ENCODE measurements at regions not wholly inside any gene's neighbourhood (a gene's known extent, or its start where the extent isn't known, plus 50 kb on each side); places are given as distances from the start of the nearest gene placed in this dataset.

DNA sequence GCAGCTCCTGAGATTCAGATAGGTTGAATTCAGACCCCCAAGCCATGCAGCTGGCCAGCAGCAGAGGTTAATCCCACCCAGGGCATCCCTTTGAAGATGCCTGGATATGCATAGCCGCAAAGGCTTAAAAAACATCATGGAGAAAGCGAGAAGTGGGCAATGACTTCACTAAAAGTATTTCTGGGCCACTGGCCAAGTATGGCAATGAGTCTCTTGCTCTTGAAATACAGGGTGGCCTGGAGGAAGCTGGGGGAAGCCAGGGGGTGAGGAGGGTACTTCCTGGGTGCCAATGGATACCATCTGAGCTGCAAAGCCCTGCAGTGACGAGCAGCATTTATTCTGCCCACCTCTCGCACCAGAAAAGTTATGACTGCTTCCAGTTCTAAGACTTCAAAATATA is 539.3 kb upstream of the TBX3 start:
- peaks cover 0 to 15% (median 2%) of the 10 kb centered on the region in 9 donors for H3K9me3 Mint-ChIP-seq
- ATAC-seq (no peak), DNase-seq (no peak)
- POLR2A ChIA-PET = no interaction called here
- no peaks in the 10 kb centered on the region for H3K36me3 Mint-ChIP-seq
- H3K4me3 Mint-ChIP-seq = no peak overlapping the region
- H3K4me1 Mint-ChIP-seq = no peaks in the 10 kb centered on the region
- peaks cover 0 to 5% (median 0%) of the 10 kb centered on the region in 5 donors for H3K27me3 Mint-ChIP-seq
- no peak overlapping the region for H3K27ac Mint-ChIP-seq

DNA sequence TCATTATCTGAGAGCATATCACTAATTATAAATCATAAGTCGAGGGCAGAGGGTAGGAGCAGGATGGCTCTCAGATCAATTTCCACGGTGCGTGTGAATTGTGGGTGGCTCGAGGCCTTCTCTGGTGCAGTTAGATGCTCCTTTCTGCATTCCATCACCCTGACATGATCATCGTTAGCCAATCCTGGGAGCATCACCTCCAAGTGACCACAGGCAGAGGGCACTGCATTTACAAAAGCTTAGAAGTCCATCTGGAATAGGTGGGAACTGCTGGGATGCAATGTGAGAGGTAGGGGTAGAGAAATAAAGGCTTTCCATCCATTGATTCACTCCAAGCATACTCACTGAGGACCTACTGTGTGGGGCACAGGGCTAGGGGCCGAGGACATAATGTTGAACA is 538.2 kb upstream of the TBX3 start:
- Mint-ChIP-seq H3K36me3 (no peaks in the 10 kb centered on the region), H3K4me3 (no peak overlapping the region), H3K27ac (no peak overlapping the region), H3K9me3 (peaks cover 0 to 15% (median 2%) of the 10 kb centered on the region in 9 donors), H3K4me1 (no peaks in the 10 kb centered on the region), H3K27me3 (peaks cover 0 to 8% (median 0%) of the 10 kb centered on the region in 5 donors)
- ATAC-seq (no peak), DNase-seq (no peak)
- POLR2A ChIA-PET = no interaction called here

DNA sequence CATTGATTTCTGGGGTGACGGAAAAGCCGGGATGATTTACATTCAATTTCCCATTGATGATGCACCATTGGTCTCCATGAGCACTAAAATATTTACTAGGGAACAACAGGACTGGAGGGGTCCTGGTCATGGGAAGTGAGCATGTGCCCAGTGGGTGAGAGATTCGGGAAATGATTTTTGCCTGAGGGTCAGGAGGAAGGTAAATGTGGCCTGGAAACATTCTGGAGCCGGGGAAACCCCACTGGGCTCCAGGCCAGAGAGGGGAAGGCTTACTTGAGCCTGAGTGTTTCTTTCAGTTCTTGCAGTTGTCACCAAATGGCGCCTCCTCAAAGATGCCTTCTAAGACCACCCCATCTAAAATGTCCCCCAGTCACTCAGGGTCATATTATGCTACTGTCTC is 532.3 kb upstream of the TBX3 start:
- POLR2A ChIA-PET = no interaction called here
- peaks cover 0 to 15% (median 4%) of the 10 kb centered on the region in 9 donors for H3K9me3 Mint-ChIP-seq
- H3K27me3 Mint-ChIP-seq = peaks cover 2 to 13% (median 7%) of the 10 kb centered on the region in 5 donors
- H3K27ac Mint-ChIP-seq = no peak overlapping the region
- H3K4me1 Mint-ChIP-seq = no peaks in the 10 kb centered on the region
- H3K36me3 Mint-ChIP-seq = peaks cover 0 to 4% (median 0%) of the 10 kb centered on the region in 3 donors
- DNase-seq (no peak), ATAC-seq (no peak)
- H3K4me3 Mint-ChIP-seq = no peak overlapping the region

DNA sequence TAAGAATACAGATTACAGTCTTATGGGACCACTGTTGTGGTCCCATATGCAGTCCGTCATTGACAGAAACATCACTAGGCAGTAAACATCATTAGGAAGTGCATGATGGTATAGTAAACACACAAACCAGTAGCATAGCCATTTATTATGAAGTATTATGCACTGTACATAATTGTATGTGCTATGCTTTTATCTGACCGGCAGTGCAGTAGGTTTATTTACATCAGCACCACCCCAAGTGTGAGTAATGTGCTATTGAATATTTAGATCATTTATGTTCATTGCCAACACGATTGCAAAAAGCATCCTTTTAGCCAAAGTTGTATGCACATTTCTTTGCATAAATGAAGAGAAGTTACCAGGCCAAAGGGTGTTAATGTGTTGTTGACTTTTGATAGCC is 531.6 kb upstream of the TBX3 start:
- DNase-seq (no peak), ATAC-seq (no peak)
- H3K9me3 Mint-ChIP-seq = peaks cover 0 to 16% (median 4%) of the 10 kb centered on the region in 9 donors
- H3K27me3 Mint-ChIP-seq = peaks cover 2 to 18% (median 7%) of the 10 kb centered on the region in 5 donors
- peaks cover 0 to 4% (median 0%) of the 10 kb centered on the region in 3 donors for H3K36me3 Mint-ChIP-seq
- H3K27ac Mint-ChIP-seq = no peak overlapping the region
- H3K4me3 Mint-ChIP-seq = no peak overlapping the region
- POLR2A ChIA-PET = no interaction called here
- H3K4me1 Mint-ChIP-seq = no peaks in the 10 kb centered on the region

DNA sequence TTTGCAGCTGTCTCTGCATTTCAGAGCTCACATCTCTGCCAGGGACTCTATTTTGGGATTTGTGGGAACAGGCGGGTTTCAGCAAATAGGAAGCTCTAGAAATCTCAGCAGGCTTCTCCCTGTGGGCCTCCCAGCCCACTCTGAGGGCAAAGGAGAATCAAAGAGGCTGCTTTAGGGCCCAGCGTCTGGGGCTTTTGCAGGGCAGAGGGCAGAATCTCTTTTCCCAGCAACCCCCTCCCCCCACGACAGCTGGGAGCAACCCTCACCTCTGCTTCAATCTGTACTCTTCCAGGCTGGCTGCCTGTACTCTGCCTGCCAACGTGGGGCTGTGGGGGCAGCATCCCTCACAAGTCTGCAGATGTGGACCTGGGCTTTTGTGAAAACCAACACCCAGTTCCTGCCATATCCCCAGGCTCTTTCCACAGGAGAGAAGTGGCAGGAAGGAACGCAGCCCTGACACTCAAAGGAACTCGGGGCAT is 529.6 kb upstream of the TBX3 start:
- Mint-ChIP-seq H3K9me3 (peaks cover 0 to 22% (median 2%) of the 10 kb centered on the region in 9 donors), H3K4me3 (no peak overlapping the region), H3K36me3 (peaks cover 0 to 4% (median 0%) of the 10 kb centered on the region in 3 donors), H3K27me3 (peaks cover 2 to 17% (median 7%) of the 10 kb centered on the region in 5 donors), H3K4me1 (no peaks in the 10 kb centered on the region), H3K27ac (no peak overlapping the region)
- POLR2A ChIA-PET = no interaction called here
- DNase-seq (no peak), ATAC-seq (no peak)

DNA sequence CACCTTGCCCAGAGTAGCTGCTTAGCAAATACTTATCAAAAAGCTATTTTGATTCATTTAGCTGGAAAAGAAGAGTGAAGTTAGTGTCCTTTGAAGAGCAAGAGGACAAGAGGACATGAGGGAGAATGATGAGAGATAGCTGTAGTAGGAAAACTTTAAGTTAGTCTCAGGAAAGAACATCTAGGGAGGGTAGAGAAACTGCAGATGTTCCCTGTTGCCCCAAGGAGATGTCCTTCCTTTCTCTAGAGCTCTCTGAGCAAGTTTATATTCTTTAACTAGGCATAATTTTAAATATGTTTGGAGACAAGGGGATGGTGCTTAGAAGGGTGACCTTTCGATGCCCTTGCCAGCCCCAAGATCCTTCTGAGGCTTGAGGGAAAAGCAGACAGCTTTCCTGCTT is 529.1 kb upstream of the TBX3 start:
- ATAC-seq = no peak
- H3K4me1 Mint-ChIP-seq = no peaks in the 10 kb centered on the region
- H3K9me3 Mint-ChIP-seq = peaks cover 0 to 22% (median 2%) of the 10 kb centered on the region in 9 donors
- H3K4me3 Mint-ChIP-seq = no peak overlapping the region
- H3K27me3 Mint-ChIP-seq = peaks cover 2 to 14% (median 7%) of the 10 kb centered on the region in 5 donors
- DNase-seq = no peak
- no peak overlapping the region for H3K27ac Mint-ChIP-seq
- POLR2A ChIA-PET = no interaction called here
- peaks cover 0 to 4% (median 0%) of the 10 kb centered on the region in 3 donors for H3K36me3 Mint-ChIP-seq

DNA sequence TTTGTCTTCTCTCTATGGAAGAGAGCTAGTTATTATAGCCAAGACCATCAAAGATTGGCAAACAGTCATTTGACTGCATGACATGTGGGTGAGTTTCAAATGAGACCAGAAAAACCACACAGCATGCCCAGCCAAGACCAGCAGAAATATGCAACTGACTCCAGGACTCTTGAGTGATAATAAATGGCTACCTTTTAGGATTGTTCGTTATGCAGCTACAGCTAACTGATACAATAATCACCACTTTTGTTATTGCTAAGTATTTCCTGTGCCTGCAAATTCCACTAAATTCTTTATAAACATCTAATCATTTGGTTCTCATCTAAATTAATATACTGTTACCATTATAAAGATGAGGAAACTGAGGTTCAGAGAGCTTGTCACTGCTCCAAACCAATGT is 528.4 kb upstream of the TBX3 start:
- Mint-ChIP-seq H3K27ac (no peak overlapping the region), H3K36me3 (peaks cover 0 to 4% (median 0%) of the 10 kb centered on the region in 3 donors), H3K4me1 (no peaks in the 10 kb centered on the region), H3K9me3 (peaks cover 0 to 22% (median 2%) of the 10 kb centered on the region in 9 donors), H3K4me3 (no peak overlapping the region), H3K27me3 (peaks cover 2 to 13% (median 7%) of the 10 kb centered on the region in 5 donors)
- DNase-seq (no peak), ATAC-seq (no peak)
- POLR2A ChIA-PET = no interaction called here

DNA sequence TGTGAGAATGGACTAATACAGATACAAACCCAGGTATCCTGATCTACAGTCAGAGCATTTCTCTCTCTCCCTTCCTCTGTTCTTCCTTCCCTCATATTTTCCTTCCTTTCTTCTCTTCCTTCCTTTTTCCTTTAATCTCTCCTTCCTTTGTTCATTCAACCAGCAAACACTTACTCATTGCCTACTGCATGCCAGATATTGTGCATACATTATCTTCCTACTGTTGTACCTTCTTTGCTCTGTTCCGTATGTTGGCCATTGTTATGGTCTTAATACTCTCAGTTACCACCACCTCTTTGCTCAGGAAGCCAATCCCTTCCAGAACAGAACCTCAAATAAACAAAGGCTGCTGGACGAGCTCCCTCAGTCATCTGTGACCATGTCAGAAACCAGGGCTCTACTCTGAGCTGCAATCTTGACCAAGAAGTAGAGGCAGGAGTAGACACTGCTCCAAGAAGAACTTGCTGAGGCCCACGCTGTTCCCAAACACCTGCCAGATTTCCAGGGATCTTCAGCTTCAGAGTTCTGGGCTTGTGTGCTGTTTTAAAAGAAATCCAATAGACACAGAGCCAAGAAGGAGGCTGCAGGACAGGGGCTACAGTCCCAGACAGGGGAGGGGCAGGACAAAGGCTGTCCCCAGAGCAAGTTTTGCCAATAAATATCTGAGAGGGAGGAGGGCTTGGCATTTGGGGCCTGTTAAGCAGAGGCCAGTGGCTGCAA is 526.7 kb upstream of the TBX3 start:
- ATAC-seq (no peak), DNase-seq (no peak)
- H3K9me3 Mint-ChIP-seq = peaks cover 0 to 32% (median 0%) of the 10 kb centered on the region in 9 donors
- H3K27me3 Mint-ChIP-seq = peaks cover 2 to 17% (median 5%) of the 10 kb centered on the region in 5 donors
- no peak overlapping the region for H3K4me3 Mint-ChIP-seq
- no peaks in the 10 kb centered on the region for H3K4me1 Mint-ChIP-seq
- no peak overlapping the region for H3K27ac Mint-ChIP-seq
- H3K36me3 Mint-ChIP-seq = peaks cover 0 to 4% (median 0%) of the 10 kb centered on the region in 3 donors
- POLR2A ChIA-PET = no interaction called here

DNA sequence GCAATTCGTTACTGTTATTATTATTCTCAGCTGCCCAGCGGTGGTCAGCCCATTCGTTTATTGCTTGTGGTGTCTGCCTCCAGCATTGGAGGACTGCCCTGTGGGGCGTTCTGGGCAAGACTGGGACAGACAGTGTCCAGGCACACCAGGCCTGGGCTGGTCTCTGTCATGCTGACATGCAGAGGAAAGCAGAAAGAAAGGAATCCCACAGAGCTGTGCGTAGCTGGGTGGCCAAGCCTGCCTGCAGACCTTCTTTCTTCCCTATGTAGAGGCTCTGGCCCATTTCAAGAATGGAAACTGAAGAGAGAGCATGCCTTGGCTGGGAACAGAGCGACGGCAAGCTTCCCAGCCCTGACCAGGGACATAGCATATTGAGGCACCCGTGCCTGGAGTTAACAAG is 525.3 kb upstream of the TBX3 start:
- no peak for DNase-seq
- Mint-ChIP-seq H3K36me3 (peaks cover 0 to 4% (median 0%) of the 10 kb centered on the region in 3 donors), H3K4me3 (no peak overlapping the region), H3K27ac (no peak overlapping the region), H3K4me1 (no peaks in the 10 kb centered on the region), H3K9me3 (peaks cover 0 to 32% (median 0%) of the 10 kb centered on the region in 9 donors), H3K27me3 (peaks cover 2 to 17% (median 4%) of the 10 kb centered on the region in 5 donors)
- POLR2A ChIA-PET = no interaction called here
- no peak for ATAC-seq

DNA sequence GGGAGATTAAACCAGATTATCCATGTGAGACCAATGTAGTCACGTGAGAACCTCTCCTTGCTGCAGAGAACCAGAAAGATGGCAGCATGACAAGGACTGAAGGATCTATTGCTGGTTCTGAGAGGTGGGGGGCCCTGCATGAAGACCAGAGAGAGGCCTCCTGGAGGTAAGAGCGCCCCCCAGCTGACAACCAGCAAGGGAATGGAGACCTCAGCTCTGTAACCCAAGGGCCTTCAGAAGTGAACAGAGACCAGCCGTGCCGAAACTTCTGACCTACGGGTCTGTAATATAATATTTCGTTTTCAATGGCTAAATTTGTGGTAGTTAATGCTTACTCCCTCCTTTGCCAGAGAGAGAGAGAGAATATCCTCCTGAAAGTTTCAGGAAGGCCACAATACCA is 524.1 kb upstream of the TBX3 start:
- H3K36me3 Mint-ChIP-seq = peaks cover 0 to 4% (median 0%) of the 10 kb centered on the region in 3 donors
- ATAC-seq (no peak), DNase-seq (no peak)
- H3K9me3 Mint-ChIP-seq = peaks cover 0 to 32% (median 0%) of the 10 kb centered on the region in 9 donors
- no peak overlapping the region for H3K4me3 Mint-ChIP-seq
- no peak overlapping the region for H3K27ac Mint-ChIP-seq
- H3K4me1 Mint-ChIP-seq = no peaks in the 10 kb centered on the region
- H3K27me3 Mint-ChIP-seq = peaks cover 2 to 21% (median 2%) of the 10 kb centered on the region in 5 donors
- POLR2A ChIA-PET = no interaction called here

DNA sequence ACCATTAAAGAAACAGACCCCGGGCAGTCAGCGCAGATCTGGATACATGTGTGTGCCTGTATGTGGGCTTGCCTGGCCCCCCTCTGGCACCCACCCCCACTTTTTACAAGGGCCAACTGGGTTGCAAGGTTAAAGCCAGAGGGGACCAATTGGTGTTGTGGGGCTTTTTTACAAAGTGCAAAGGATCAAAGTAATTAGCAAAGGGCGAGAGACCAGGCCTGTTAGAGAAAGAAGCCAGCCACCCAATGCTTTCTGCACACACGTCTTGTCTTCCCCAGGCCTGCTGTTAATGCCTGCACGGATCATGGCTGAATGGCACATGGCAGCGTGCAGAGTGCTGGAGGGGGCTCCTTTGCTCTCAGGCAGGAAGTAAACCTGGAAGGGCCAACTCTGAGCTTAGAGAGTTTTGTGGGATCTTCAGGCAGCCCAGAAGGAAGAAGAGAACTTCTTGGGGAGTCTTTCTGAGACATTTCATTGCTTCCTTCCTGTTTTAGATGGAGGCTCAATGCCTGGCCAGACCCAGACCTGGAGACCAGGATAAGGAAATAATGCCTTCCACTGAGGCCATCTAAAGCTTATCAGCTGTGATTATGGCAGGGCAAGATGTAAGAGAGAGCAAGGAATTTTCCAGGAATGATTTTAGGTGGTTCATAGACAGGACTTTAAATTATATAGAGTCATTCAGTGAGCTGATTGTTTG is 523.4 kb upstream of the TBX3 start:
- Mint-ChIP-seq H3K27ac (no peak overlapping the region), H3K36me3 (peaks cover 0 to 4% (median 0%) of the 10 kb centered on the region in 3 donors), H3K9me3 (peaks cover 0 to 32% (median 0%) of the 10 kb centered on the region in 9 donors), H3K27me3 (peaks cover 2 to 26% (median 4%) of the 10 kb centered on the region in 5 donors), H3K4me3 (no peak overlapping the region), H3K4me1 (no peaks in the 10 kb centered on the region)
- POLR2A ChIA-PET = no interaction called here
- DNase-seq = no peak
- no peak for ATAC-seq

DNA sequence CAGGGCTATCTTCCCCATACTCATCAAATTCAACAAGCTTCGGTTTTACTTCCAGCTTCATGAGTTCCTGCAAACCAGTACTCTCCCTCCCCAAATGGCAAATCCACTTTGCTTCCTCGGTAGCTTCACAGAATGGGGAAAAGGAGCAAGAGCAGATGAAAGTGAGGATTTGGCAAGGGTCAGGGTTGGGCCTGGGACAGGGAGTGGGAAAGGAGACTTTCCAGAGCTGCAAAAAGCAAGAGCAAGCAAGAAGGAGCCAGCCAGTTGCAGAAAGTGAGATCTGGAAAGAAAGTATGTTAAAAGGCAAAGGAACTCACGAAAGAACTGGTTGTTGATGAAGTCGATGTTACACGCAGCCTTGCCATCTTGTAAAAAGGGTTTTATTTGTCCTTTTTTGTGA is 522.8 kb upstream of the TBX3 start:
- POLR2A ChIA-PET = no interaction called here
- no peaks in the 10 kb centered on the region for H3K36me3 Mint-ChIP-seq

DNA sequence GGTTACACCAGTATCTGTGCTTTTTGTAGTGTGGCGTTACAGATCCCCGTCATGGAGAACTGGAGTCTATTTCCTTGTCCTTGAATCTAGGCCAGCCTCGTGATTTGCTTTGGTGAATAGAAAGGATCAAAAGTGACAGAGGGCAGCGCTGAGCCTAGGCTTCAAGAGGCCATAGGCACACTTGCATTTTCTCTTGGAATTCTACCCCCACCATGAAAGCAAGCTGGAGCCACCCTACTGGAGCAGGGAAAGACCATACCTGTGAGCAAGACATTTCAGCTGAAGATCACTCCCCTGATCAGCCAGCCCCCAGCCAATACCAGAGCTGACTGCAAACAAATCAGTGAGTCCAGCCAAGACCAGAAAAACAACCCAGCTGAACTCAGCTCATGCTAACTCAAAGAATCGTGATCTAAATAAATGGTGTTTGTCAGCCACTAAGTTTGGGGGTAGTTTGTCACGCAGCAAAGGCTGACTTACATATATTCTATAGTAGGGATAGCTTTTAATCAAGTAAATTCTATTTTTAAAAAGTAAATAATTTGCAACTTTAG is 521.9 kb upstream of the TBX3 start:
- H3K4me3 Mint-ChIP-seq = no peak overlapping the region
- H3K27ac Mint-ChIP-seq = no peak overlapping the region
- no peak for ATAC-seq
- peaks cover 0 to 22% (median 2%) of the 10 kb centered on the region in 5 donors for H3K27me3 Mint-ChIP-seq
- H3K4me1 Mint-ChIP-seq = no peaks in the 10 kb centered on the region
- no peak for DNase-seq
- POLR2A ChIA-PET = no interaction called here
- peaks cover 0 to 18% (median 0%) of the 10 kb centered on the region in 9 donors for H3K9me3 Mint-ChIP-seq
- no peaks in the 10 kb centered on the region for H3K36me3 Mint-ChIP-seq

More for the DNA sequence above, 522.8 kb upstream of the TBX3 start:
- Mint-ChIP-seq H3K27ac (no peak overlapping the region), H3K9me3 (peaks cover 0 to 28% (median 0%) of the 10 kb centered on the region in 9 donors), H3K4me3 (no peak overlapping the region), H3K4me1 (no peaks in the 10 kb centered on the region), H3K27me3 (peaks cover 2 to 27% (median 4%) of the 10 kb centered on the region in 5 donors)
- no peak for DNase-seq
- no peak for ATAC-seq
